Parathyroid adenoma (tissue), 2 donors: ENCODE measurements at regions not wholly inside any gene's neighbourhood (a gene's known extent, or its start where the extent isn't known, plus 50 kb on each side); places are given as distances from the start of the nearest gene placed in this dataset.

Experiments
- H2AFZ ChIP-seq: fragments of 300-600 bp; sonication (generic); one replicate; pipeline ENCODE4 v1.7.0; 2017; ENCODE audit warnings: antibody characterized with exemption, mild to moderate bottlenecking
- H3K27ac ChIP-seq: fragments of 300-600 bp; sonication (generic); one replicate; pipeline ENCODE4 v1.7.0; 2017
- H3K27me3 ChIP-seq: fragments of 300-600 bp; sonication (generic); one replicate; pipeline ENCODE4 v1.7.0; 2017; ENCODE audit warnings: low read length; ENCODE audit not compliant: control insufficient read depth, insufficient read depth
- H3K36me3 ChIP-seq: fragments of 300-600 bp; sonication (generic); one replicate; pipeline ENCODE4 v1.7.0; 2017; ENCODE audit warnings: low read length; ENCODE audit not compliant: control insufficient read depth, insufficient read depth
- H3K4me1 ChIP-seq: fragments of 300-600 bp; sonication (generic); one replicate; pipeline ENCODE4 v1.7.0; 2017; ENCODE audit warnings: control low read depth
- H3K4me2 ChIP-seq: fragments of 300-600 bp; sonication (generic); one replicate; pipeline ENCODE4 v1.7.0; 2017; ENCODE audit warnings: low read length
- H3K4me3 ChIP-seq: fragments of 300-600 bp; sonication (generic); one replicate; pipeline ENCODE4 v1.7.0; 2017; ENCODE audit warnings: low read depth, low read length
- H3K79me2 ChIP-seq: fragments of 300-600 bp; sonication (generic); one replicate; pipeline ENCODE4 v1.7.0; 2017; ENCODE audit warnings: control low read depth
- H3K9ac ChIP-seq: fragments of 300-600 bp; sonication (generic); one replicate; pipeline ENCODE4 v1.7.0; 2017; ENCODE audit warnings: mild to moderate bottlenecking
- H3K9me3 ChIP-seq: fragments of 300-600 bp; sonication (generic); one replicate; pipeline ENCODE4 v1.7.0; 2017; ENCODE audit warnings: low read length; ENCODE audit not compliant: control insufficient read depth
- CTCF ChIP-seq: fragments of 300-600 bp; sonication (generic); IDR thresholded peaks from one replicate; pipeline ENCODE4 v1.7.0; 2017; ENCODE audit warnings: antibody characterized with exemption, mild to moderate bottlenecking
- donor health status: primary hyperparathyroidism.

- Histone ChIP-seq H3K27me3 (no peaks in the 10 kb centered on the region), H3K4me1 (no peaks in the 10 kb centered on the region), H3K9me3 (no peaks in the 10 kb centered on the region), H3K79me2 (no peaks in the 10 kb centered on the region), H2AFZ (no peak overlapping the region), H3K36me3 (no peaks in the 10 kb centered on the region), H3K4me2 (no peak overlapping the region), H3K9ac (no peak overlapping the region), H3K27ac (no peak overlapping the region), H3K4me3 (no peak overlapping the region)
- no peak for TF ChIP-seq CTCF
These were observed 392.3 kb downstream of the MED13L start for GRCh38 chr12:115885040-115885690.

- no peak for TF ChIP-seq CTCF
These were observed 394.6 kb downstream of the MED13L start for GRCh38 chr12:115882936-115883335.

GRCh38 chr12:115880238-115880637, 397.3 kb downstream of the MED13L start:
- Histone ChIP-seq H3K4me2 (no peak overlapping the region), H3K27ac (no peak overlapping the region)
- TF ChIP-seq CTCF, result no peak

More at GRCh38 chr12:115882936-115883335, 394.6 kb downstream of the MED13L start:
- Histone ChIP-seq H3K36me3 (no peaks in the 10 kb centered on the region), H3K4me3 (no peak overlapping the region), H3K9ac (no peak overlapping the region), H3K9me3 (no peaks in the 10 kb centered on the region), H3K4me1 (no peaks in the 10 kb centered on the region), H3K27me3 (no peaks in the 10 kb centered on the region), H3K27ac (no peak overlapping the region), H2AFZ (no peak overlapping the region), H3K4me2 (no peak overlapping the region), H3K79me2 (no peaks in the 10 kb centered on the region)

GRCh38 chr12:115879354-115879753, 398.1 kb downstream of the MED13L start:
- no peak for TF ChIP-seq CTCF
- Histone ChIP-seq H3K4me2 (no peak overlapping the region), H3K79me2 (no peaks in the 10 kb centered on the region), H3K9me3 (no peaks in the 10 kb centered on the region), H3K4me3 (no peak overlapping the region), H3K36me3 (no peaks in the 10 kb centered on the region), H2AFZ (no peak overlapping the region), H3K27me3 (no peaks in the 10 kb centered on the region), H3K4me1 (no peaks in the 10 kb centered on the region), H3K9ac (no peak overlapping the region), H3K27ac (no peak overlapping the region)

More at GRCh38 chr12:115880238-115880637, 397.3 kb downstream of the MED13L start:
- no peak overlapping the region for H2AFZ ChIP-seq
- no peaks in the 10 kb centered on the region for H3K79me2 ChIP-seq
- no peaks in the 10 kb centered on the region for H3K36me3 ChIP-seq
- no peak overlapping the region for H3K4me3 ChIP-seq
- H3K27me3 ChIP-seq, result no peaks in the 10 kb centered on the region
- no peaks in the 10 kb centered on the region for H3K9me3 ChIP-seq
- H3K9ac ChIP-seq, result no peak overlapping the region
- H3K4me1 ChIP-seq, result no peaks in the 10 kb centered on the region

GRCh38 chr12:115873451-115874082, 403.9 kb downstream of the MED13L start:
- Histone ChIP-seq H3K9me3 (no peaks in the 10 kb centered on the region), H3K4me2 (no peak overlapping the region), H3K79me2 (no peaks in the 10 kb centered on the region), H3K4me1 (no peaks in the 10 kb centered on the region), H3K27ac (no peak overlapping the region), H3K9ac (no peak overlapping the region), H3K27me3 (no peaks in the 10 kb centered on the region), H2AFZ (no peak overlapping the region), H3K4me3 (no peak overlapping the region), H3K36me3 (no peaks in the 10 kb centered on the region)
- TF ChIP-seq CTCF, result no peak
